Brain microvascular endothelial cell (primary cell): ENCODE measurements at regions not wholly inside any gene's neighbourhood (a gene's known extent, or its start where the extent isn't known, plus 50 kb on each side); places are given as distances from the start of the nearest gene placed in this dataset.

Experiments used
- DNase-seq: peaks from one replicate; pipeline ENCODE4 v3.0.0-alpha.2; 2020
- H3K27ac ChIP-seq: fragments of 250-450 bp; sonication (Bioruptor Pico); 2 replicates; pipeline ENCODE4 v1.5.1; 2020; ENCODE audit warnings: mild to moderate bottlenecking, moderate library complexity
- H3K27me3 ChIP-seq: fragments of 250-450 bp; sonication (Bioruptor Pico); replicated peaks from 2 replicates; pipeline ENCODE4 v1.5.1; 2020; ENCODE audit warnings: mild to moderate bottlenecking
- H3K36me3 ChIP-seq: fragments of 250-450 bp; sonication (Bioruptor Pico); replicated peaks from 2 replicates; pipeline ENCODE4 v1.5.1; 2020; ENCODE audit warnings: mild to moderate bottlenecking
- H3K4me3 ChIP-seq: 2 replicates; pipeline ENCODE4 v1.5.1; 2011; ENCODE audit warnings: low read depth, mild to moderate bottlenecking, control low read depth, low read length, moderate library complexity
- CTCF ChIP-seq: IDR thresholded peaks from 2 replicates; pipeline ENCODE4 v1.5.1; 2011; ENCODE audit warnings: low read depth, mild to moderate bottlenecking, moderate library complexity, low read length, control low read depth, inconsistent platforms; ENCODE audit errors: missing control alignments
- in situ Hi-C: cut with HindIII; loops from 2 replicates; pipeline ENCODE4 v1.10.0; 2017; ENCODE audit warnings: low sequenced_read_pairs, low pct_ligation_motif_present

GRCh38 chr1:98398649-98399048 lies 262.9 kb upstream of the SNX7 start:
- no peak overlapping the region for H3K27ac ChIP-seq
- DNase-seq, result no peak
- in situ Hi-C loops, result no loop called here
- no peaks in the 10 kb centered on the region for H3K27me3 ChIP-seq
- no peaks in the 10 kb centered on the region for H3K36me3 ChIP-seq
- no peak for TF ChIP-seq CTCF
- no peak overlapping the region for H3K4me3 ChIP-seq

GRCh38 chr1:98398092-98398491 lies 263.4 kb upstream of the SNX7 start:
- H3K27me3 ChIP-seq, result no peaks in the 10 kb centered on the region
- in situ Hi-C loops, result no loop called here
- H3K4me3 ChIP-seq, result no peak overlapping the region
- no peak overlapping the region for H3K27ac ChIP-seq
- H3K36me3 ChIP-seq, result no peaks in the 10 kb centered on the region
- no peak for TF ChIP-seq CTCF
- DNase-seq, result no peak

- no peak for TF ChIP-seq CTCF
- no peaks in the 10 kb centered on the region for H3K27me3 ChIP-seq
- H3K27ac ChIP-seq, result no peak overlapping the region
- DNase-seq, result no peak
- H3K36me3 ChIP-seq, result no peaks in the 10 kb centered on the region
- H3K4me3 ChIP-seq, result no peak overlapping the region
- in situ Hi-C loops, result no loop called here
Measured at GRCh38 chr1:98393719-98394118, 267.8 kb upstream of the SNX7 start.

- no peak overlapping the region for H3K27ac ChIP-seq
- in situ Hi-C loops, result no loop called here
- H3K4me3 ChIP-seq, result no peak overlapping the region
- TF ChIP-seq CTCF, result no peak
- no peaks in the 10 kb centered on the region for H3K27me3 ChIP-seq
- DNase-seq, result no peak
- no peaks in the 10 kb centered on the region for H3K36me3 ChIP-seq
Measured at GRCh38 chr1:98391175-98391574, 270.3 kb upstream of the SNX7 start.

- no peaks in the 10 kb centered on the region for H3K36me3 ChIP-seq
- H3K4me3 ChIP-seq, result no peak overlapping the region
- in situ Hi-C loops, result no loop called here
- H3K27me3 ChIP-seq, result no peaks in the 10 kb centered on the region
- TF ChIP-seq CTCF, result no peak
- peak overlapping the region; percentile 64 for H3K27ac ChIP-seq
- peak; percentile 88 for DNase-seq
Measured at GRCh38 chr1:98389809-98390208, 271.7 kb upstream of the SNX7 start.

GRCh38 chr1:98388441-98388840 lies 273.1 kb upstream of the SNX7 start:
- no peak for TF ChIP-seq CTCF
- in situ Hi-C loops, result no loop called here
- H3K4me3 ChIP-seq, result no peak overlapping the region
- DNase-seq, result peak; percentile 78
- peak overlapping the region; percentile 57 for H3K27ac ChIP-seq
- no peaks in the 10 kb centered on the region for H3K36me3 ChIP-seq
- no peaks in the 10 kb centered on the region for H3K27me3 ChIP-seq
